IMR-90 (cell line): ENCODE measurements at regions not wholly inside any gene's neighbourhood (a gene's known extent, or its start where the extent isn't known, plus 50 kb on each side); places are given as distances from the start of the nearest gene placed in this dataset.

Experiments used
- BHLHE40 ChIP-seq: fragments of 150-350 bp; IDR thresholded peaks from 2 replicates; pipeline ENCODE4 v1.6.1; 2016; ENCODE audit warnings: mild to moderate bottlenecking, low read depth, low read length
- ELK1 ChIP-seq: fragments of 150-350 bp; IDR thresholded peaks from 2 replicates; pipeline ENCODE4 v1.6.1; 2016; ENCODE audit warnings: low read depth, mild to moderate bottlenecking, low read length, moderate library complexity, borderline replicate concordance
- FOS ChIP-seq: fragments of 150-350 bp; IDR thresholded peaks from 2 replicates; pipeline ENCODE4 v1.6.1; 2016; ENCODE audit warnings: low read depth, low read length
- MAFK ChIP-seq: IDR thresholded peaks from 2 replicates; pipeline ENCODE4 v1.6.1; 2012; ENCODE audit warnings: low read depth, low read length, improper control_type of control experiment
- MAZ ChIP-seq: IDR thresholded peaks from 2 replicates; pipeline ENCODE4 v1.6.1; 2012; ENCODE audit warnings: low read depth, mild to moderate bottlenecking, low read length, improper control_type of control experiment, moderate library complexity, borderline replicate concordance
- NFE2L2 ChIP-seq: fragments of 150-350 bp; IDR thresholded peaks from 2 replicates; pipeline ENCODE4 v1.6.1; 2016; ENCODE audit warnings: low read depth, mild to moderate bottlenecking, low read length
- POLR2A ChIP-seq: IDR thresholded peaks from 2 replicates; pipeline ENCODE4 v1.6.1; 2012; ENCODE audit warnings: mild to moderate bottlenecking, low read depth, low read length
- RAD21 ChIP-seq: IDR thresholded peaks from 2 replicates; pipeline ENCODE4 v1.6.1; 2012; ENCODE audit warnings: low read length, improper control_type of control experiment
- TF ChIP-seq, protein P1 (sequence below): conservative IDR thresholded peaks from 2 replicates; pipeline ENCODE4 v1.5.1; 2012; ENCODE audit warnings: mild to moderate bottlenecking, low read depth, low read length, improper control_type of control experiment
- TF ChIP-seq, protein P2 (sequence below): fragments of 150-350 bp; IDR thresholded peaks from 2 replicates; pipeline ENCODE4 v1.6.1; 2017; ENCODE audit warnings: mild to moderate bottlenecking, antibody characterized with exemption, low read length, low read depth

GRCh38 chrX:113935518-113935917 is 648.4 kb upstream of the HTR2C start:
- no peak for TF ChIP-seq POLR2A
- TF ChIP-seq NFE2L2: no peak
- TF ChIP-seq, protein P1, sequence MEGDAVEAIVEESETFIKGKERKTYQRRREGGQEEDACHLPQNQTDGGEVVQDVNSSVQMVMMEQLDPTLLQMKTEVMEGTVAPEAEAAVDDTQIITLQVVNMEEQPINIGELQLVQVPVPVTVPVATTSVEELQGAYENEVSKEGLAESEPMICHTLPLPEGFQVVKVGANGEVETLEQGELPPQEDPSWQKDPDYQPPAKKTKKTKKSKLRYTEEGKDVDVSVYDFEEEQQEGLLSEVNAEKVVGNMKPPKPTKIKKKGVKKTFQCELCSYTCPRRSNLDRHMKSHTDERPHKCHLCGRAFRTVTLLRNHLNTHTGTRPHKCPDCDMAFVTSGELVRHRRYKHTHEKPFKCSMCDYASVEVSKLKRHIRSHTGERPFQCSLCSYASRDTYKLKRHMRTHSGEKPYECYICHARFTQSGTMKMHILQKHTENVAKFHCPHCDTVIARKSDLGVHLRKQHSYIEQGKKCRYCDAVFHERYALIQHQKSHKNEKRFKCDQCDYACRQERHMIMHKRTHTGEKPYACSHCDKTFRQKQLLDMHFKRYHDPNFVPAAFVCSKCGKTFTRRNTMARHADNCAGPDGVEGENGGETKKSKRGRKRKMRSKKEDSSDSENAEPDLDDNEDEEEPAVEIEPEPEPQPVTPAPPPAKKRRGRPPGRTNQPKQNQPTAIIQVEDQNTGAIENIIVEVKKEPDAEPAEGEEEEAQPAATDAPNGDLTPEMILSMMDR: no peak
- no peak for TF ChIP-seq ELK1
- TF ChIP-seq MAFK: no peak
- TF ChIP-seq, protein P2, sequence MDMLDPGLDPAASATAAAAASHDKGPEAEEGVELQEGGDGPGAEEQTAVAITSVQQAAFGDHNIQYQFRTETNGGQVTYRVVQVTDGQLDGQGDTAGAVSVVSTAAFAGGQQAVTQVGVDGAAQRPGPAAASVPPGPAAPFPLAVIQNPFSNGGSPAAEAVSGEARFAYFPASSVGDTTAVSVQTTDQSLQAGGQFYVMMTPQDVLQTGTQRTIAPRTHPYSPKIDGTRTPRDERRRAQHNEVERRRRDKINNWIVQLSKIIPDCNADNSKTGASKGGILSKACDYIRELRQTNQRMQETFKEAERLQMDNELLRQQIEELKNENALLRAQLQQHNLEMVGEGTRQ: no peak
- no peak for TF ChIP-seq RAD21
- TF ChIP-seq MAZ: no peak
- no peak for TF ChIP-seq BHLHE40
- TF ChIP-seq FOS: no peak
